Type B pancreatic cell (in vitro differentiated cells): ENCODE measurements at regions not wholly inside any gene's neighbourhood (a gene's known extent, or its start where the extent isn't known, plus 50 kb on each side); places are given as distances from the start of the nearest gene placed in this dataset.
"Not testable (repeated sequence)": the region's sequence is repeated elsewhere in the genome, so short reads cannot be mapped to it uniquely, and the experiment has no call there.

Experiments
- DNase-seq: peaks from one replicate; pipeline ENCODE4 v3.0.0; 2021; ENCODE audit warnings: mixed read lengths; ENCODE audit not compliant: unreplicated experiment; ENCODE audit errors: extremely low spot score
- H3K27ac Mint-ChIP-seq: 2 replicates; pipeline ENCODE4 v1.8.0; 2021; ENCODE audit warnings: mild to moderate bottlenecking, mixed read lengths
- H3K27me3 Mint-ChIP-seq: 2 replicates; pipeline ENCODE4 v1.8.0; 2021; ENCODE audit warnings: mixed read lengths
- H3K36me3 Mint-ChIP-seq: 2 replicates; pipeline ENCODE4 v1.8.0; 2021; ENCODE audit warnings: mixed read lengths
- H3K4me1 Mint-ChIP-seq: one replicate; pipeline ENCODE4 v1.8.0; 2021; ENCODE audit warnings: mixed read lengths; ENCODE audit not compliant: unreplicated experiment
- H3K4me3 Mint-ChIP-seq: 2 replicates; pipeline ENCODE4 v1.8.0; 2021; ENCODE audit warnings: mild to moderate bottlenecking, mixed read lengths
- H3K9me3 Mint-ChIP-seq: 2 replicates; pipeline ENCODE4 v1.8.0; 2021; ENCODE audit warnings: mixed read lengths
- TF ChIP-seq, protein P1 (sequence below): fragments of 200-600 bp; sonication (generic); conservative IDR thresholded peaks from 2 replicates; pipeline ENCODE4 v1.5.0; 2021; ENCODE audit warnings: antibody characterized with exemption, mild to moderate bottlenecking

DNA sequence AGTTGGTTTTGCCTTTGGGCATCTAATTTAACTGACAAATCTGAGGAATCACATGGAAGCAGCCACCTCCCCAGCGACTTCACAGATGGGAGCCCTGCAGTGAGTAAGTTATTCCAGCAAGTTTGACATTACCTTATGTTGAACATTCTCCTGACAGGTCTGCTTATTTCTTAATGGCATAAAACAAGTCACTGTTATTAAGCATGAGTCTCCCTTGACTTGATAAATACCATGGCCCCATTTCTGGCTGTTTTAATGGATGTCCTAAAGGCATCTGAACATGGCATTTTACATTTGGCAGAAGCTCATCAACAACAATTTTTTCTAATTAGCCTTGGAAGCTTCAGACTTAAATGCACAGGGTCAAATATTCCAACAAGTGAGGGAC lies 92.6 kb upstream of the CREB1 start:
- no peaks in the 10 kb centered on the region for H3K27me3 Mint-ChIP-seq
- H3K27ac Mint-ChIP-seq = no peak overlapping the region
- DNase-seq = no peak
- no peaks in the 10 kb centered on the region for H3K36me3 Mint-ChIP-seq
- TF ChIP-seq, protein P1, sequence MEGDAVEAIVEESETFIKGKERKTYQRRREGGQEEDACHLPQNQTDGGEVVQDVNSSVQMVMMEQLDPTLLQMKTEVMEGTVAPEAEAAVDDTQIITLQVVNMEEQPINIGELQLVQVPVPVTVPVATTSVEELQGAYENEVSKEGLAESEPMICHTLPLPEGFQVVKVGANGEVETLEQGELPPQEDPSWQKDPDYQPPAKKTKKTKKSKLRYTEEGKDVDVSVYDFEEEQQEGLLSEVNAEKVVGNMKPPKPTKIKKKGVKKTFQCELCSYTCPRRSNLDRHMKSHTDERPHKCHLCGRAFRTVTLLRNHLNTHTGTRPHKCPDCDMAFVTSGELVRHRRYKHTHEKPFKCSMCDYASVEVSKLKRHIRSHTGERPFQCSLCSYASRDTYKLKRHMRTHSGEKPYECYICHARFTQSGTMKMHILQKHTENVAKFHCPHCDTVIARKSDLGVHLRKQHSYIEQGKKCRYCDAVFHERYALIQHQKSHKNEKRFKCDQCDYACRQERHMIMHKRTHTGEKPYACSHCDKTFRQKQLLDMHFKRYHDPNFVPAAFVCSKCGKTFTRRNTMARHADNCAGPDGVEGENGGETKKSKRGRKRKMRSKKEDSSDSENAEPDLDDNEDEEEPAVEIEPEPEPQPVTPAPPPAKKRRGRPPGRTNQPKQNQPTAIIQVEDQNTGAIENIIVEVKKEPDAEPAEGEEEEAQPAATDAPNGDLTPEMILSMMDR = no peak
- H3K4me1 Mint-ChIP-seq = peaks cover 6% of the 10 kb centered on the region
- H3K4me3 Mint-ChIP-seq = no peak overlapping the region
- no peaks in the 10 kb centered on the region for H3K9me3 Mint-ChIP-seq

GRCh38 chr2:207437524-207438143 lies 92.1 kb upstream of the CREB1 start:
- Mint-ChIP-seq H3K4me1 (peaks cover 6% of the 10 kb centered on the region), H3K27me3 (no peaks in the 10 kb centered on the region), H3K27ac (no peak overlapping the region), H3K4me3 (no peak overlapping the region), H3K9me3 (no peaks in the 10 kb centered on the region), H3K36me3 (no peaks in the 10 kb centered on the region)
- DNase-seq = no peak
- TF ChIP-seq, protein P1 = no peak

DNA sequence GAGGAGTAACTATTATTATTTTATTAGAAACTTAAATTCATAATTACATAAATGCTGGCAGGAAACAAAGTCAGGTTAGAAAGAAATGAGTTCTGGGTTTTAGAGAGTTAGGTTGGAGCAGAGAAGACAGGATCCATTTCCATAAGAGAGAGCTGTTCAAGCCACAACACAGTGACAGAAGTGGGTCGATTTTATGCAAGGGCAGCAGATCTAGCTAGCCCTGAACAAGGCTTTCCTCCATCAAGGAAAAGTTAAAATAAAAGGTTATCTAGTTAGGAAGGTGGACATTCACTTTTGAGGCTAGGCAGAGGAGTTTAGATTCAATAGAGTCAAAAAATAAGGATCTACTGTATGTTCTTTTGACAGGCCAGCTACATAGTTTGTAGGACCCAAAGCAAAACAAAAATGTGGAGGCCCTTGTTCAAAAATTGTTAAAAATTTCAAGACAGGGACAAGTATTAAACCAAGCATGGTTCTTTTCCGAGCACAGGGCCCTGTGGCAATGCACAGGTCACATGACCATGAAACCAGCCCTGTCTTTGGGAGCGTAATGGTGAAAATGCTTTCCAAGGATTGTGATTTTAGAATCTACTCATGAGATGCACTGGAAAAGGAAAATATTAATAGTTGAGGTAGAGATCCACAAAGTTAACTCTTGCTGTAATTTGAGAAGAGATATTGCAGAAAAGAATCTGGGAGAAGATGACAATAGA lies 91.2 kb upstream of the CREB1 start:
- Mint-ChIP-seq H3K36me3 (no peaks in the 10 kb centered on the region), H3K9me3 (no peaks in the 10 kb centered on the region), H3K4me3 (no peak overlapping the region), H3K4me1 (peaks cover 6% of the 10 kb centered on the region), H3K27me3 (no peaks in the 10 kb centered on the region), H3K27ac (no peak overlapping the region)
- TF ChIP-seq, protein P1 = no peak
- no peak for DNase-seq

- H3K4me3 Mint-ChIP-seq, DNase-seq, H3K4me1 Mint-ChIP-seq, H3K36me3 Mint-ChIP-seq, H3K9me3 Mint-ChIP-seq, H3K27ac Mint-ChIP-seq, H3K27me3 Mint-ChIP-seq: not testable (repeated sequence)
Observed at GRCh38 chr2:207439881-207440280, 89.9 kb upstream of the CREB1 start.

- Mint-ChIP-seq H3K9me3 (no peaks in the 10 kb centered on the region), H3K27ac (no peak overlapping the region), H3K36me3 (no peaks in the 10 kb centered on the region), H3K4me3 (no peak overlapping the region), H3K27me3 (no peaks in the 10 kb centered on the region), H3K4me1 (no peaks in the 10 kb centered on the region)
- TF ChIP-seq, protein P1 = no peak
- no peak for DNase-seq
Observed at GRCh38 chr2:207444756-207445155, 85.0 kb upstream of the CREB1 start.

DNA sequence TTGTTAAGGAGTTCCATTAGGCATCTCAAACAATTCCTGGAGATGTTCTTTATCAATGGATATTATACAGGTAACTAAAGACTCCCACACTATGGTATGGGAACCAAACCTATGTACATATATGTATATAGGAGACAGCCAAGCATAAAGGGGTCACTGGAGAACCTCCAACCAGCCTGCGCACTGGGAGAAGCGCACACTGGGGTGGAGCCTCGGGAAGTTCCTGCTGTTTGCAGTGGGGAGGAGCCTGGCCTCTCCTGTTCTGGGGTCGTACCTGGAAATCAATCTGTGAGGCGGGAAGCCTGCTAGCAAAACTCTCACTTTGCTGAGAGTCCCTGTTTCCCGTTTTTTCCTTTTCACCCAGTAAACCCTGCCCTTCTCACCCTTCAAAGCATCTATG lies 83.1 kb upstream of the CREB1 start:
- H3K4me1 Mint-ChIP-seq = no peaks in the 10 kb centered on the region
- no peaks in the 10 kb centered on the region for H3K9me3 Mint-ChIP-seq
- no peaks in the 10 kb centered on the region for H3K36me3 Mint-ChIP-seq
- H3K27ac Mint-ChIP-seq = no peak overlapping the region
- H3K27me3 Mint-ChIP-seq = peaks cover 3% of the 10 kb centered on the region
- DNase-seq = no peak
- TF ChIP-seq, protein P1 = no peak
- H3K4me3 Mint-ChIP-seq = no peak overlapping the region
